K562 (cell line): ENCODE measurements at regions not wholly inside any gene's neighbourhood (a gene's known extent, or its start where the extent isn't known, plus 50 kb on each side); places are given as distances from the start of the nearest gene placed in this dataset.

Source experiments
- EP300 ChIP-seq: IDR thresholded peaks from 2 replicates; pipeline ENCODE4 v1.6.1; 2012; ENCODE audit warnings: low read length, improper control_type of control experiment
- MAX ChIP-seq: sonication (generic); formaldehyde crosslinking; IDR thresholded peaks from 2 replicates; pipeline ENCODE4 v1.9.0; 2022; ENCODE audit warnings: mild to moderate bottlenecking, missing genetic modification reagents
- POLR2G ChIP-seq: fragments of 200-400 bp; formaldehyde crosslinking; IDR thresholded peaks from 2 replicates; pipeline ENCODE4 v1.6.1; 2017; ENCODE audit warnings: low read depth, mild to moderate bottlenecking, antibody characterized with exemption, low read length, moderate library complexity
- SRSF1 ChIP-seq: fragments of 200-400 bp; formaldehyde crosslinking; IDR thresholded peaks from 2 replicates; pipeline ENCODE4 v1.6.1; 2017; ENCODE audit warnings: mild to moderate bottlenecking, low read depth, low read length, moderate library complexity

- no peak for TF ChIP-seq POLR2G
- TF ChIP-seq SRSF1 = no peak
- TF ChIP-seq EP300 = no peak
- no peak for TF ChIP-seq MAX (CRISPR knock-in tag)
These were observed 738.6 kb upstream of the FAM98A start for GRCh38 chr2:34337735-34338134.
